Neural cell (in vitro differentiated cells): ENCODE measurements at regions not wholly inside any gene's neighbourhood (a gene's known extent, or its start where the extent isn't known, plus 50 kb on each side); places are given as distances from the start of the nearest gene placed in this dataset.

ENCODE experiments used
- H2AFZ ChIP-seq: fragments of 200-600, 300-800 bp; sonication (generic), shearing (Covaris generic); 2 replicates; pipeline ENCODE4 v1.6.0; 2014; ENCODE audit warnings: low read depth, mild to moderate bottlenecking, antibody characterized with exemption, low read length, moderate library complexity
- H3F3A ChIP-seq: fragments of 200-600 bp; shearing (Covaris generic); 2 replicates; pipeline ENCODE4 v1.6.1; 2016; ENCODE audit warnings: mild to moderate bottlenecking, moderate library complexity, mixed read lengths, antibody characterized with exemption, low read length; ENCODE audit not compliant: insufficient read depth, poor library complexity, severe bottlenecking
- H3K27ac ChIP-seq: fragments of 200-600, 300-800 bp; sonication (generic), shearing (Covaris generic); 2 replicates; pipeline ENCODE4 v1.5.1; 2014; ENCODE audit warnings: mild to moderate bottlenecking, low read length, moderate library complexity
- H3K27me3 ChIP-seq: fragments of 300-800, 200-600 bp; sonication (generic), shearing (Covaris generic); 2 replicates; pipeline ENCODE4 v1.6.0; 2014; ENCODE audit warnings: mild to moderate bottlenecking, low read depth, low read length, moderate library complexity; ENCODE audit not compliant: insufficient read depth
- H3K36me3 ChIP-seq: fragments of 300-800, 200-600 bp; sonication (generic), shearing (Covaris generic); 2 replicates; pipeline ENCODE4 v1.5.1; 2014; ENCODE audit warnings: mild to moderate bottlenecking, antibody characterized with exemption, low read length, moderate library complexity; ENCODE audit not compliant: insufficient read depth
- H3K4me2 ChIP-seq: fragments of 300-800, 200-600 bp; sonication (generic), shearing (Covaris generic); 2 replicates; pipeline ENCODE4 v1.6.0; 2014; ENCODE audit warnings: mild to moderate bottlenecking, low read length
- H3K4me3 ChIP-seq: fragments of 300-800, 200-600 bp; sonication (generic), shearing (Covaris generic); 2 replicates; pipeline ENCODE4 v1.5.1; 2014; ENCODE audit warnings: mild to moderate bottlenecking, low read length, moderate library complexity
- H3K79me2 ChIP-seq: fragments of 200-600 bp; shearing (Covaris generic); replicated peaks from 2 replicates; pipeline ENCODE4 v1.6.0; 2014; ENCODE audit warnings: mild to moderate bottlenecking, low read length, moderate library complexity; ENCODE audit not compliant: insufficient read depth
- H3K9ac ChIP-seq: fragments of 300-800, 200-600 bp; sonication (generic), shearing (Covaris generic); 2 replicates; pipeline ENCODE4 v1.6.1; 2016; ENCODE audit warnings: mild to moderate bottlenecking, low read length, mixed read lengths
- H3K9me2 ChIP-seq: fragments of 200-600 bp; shearing (Covaris generic); 2 replicates; pipeline ENCODE4 v1.6.1; 2016; ENCODE audit warnings: mild to moderate bottlenecking, low read length, mixed read lengths; ENCODE audit not compliant: insufficient read depth
- H3K9me3 ChIP-seq: fragments of 200-600, 300-800 bp; sonication (generic), shearing (Covaris generic); 2 replicates; pipeline ENCODE4 v1.6.1; 2016; ENCODE audit warnings: mild to moderate bottlenecking, mixed run types, low read length, moderate library complexity, mixed read lengths
- H4K20me1 ChIP-seq: fragments of 200-600 bp; shearing (Covaris generic); 2 replicates; pipeline ENCODE4 v1.6.1; 2016; ENCODE audit warnings: mild to moderate bottlenecking, mixed run types; ENCODE audit not compliant: insufficient read depth
- CTCF ChIP-seq: fragments of 450-650 bp; IDR thresholded peaks from 2 replicates; pipeline ENCODE4 v1.5.1; 2014; ENCODE audit warnings: antibody characterized with exemption, mild to moderate bottlenecking, moderate library complexity; ENCODE audit not compliant: poor library complexity, severe bottlenecking
- EP300 ChIP-seq: fragments of 450-650 bp; conservative IDR thresholded peaks from 2 replicates; pipeline ENCODE4 v1.6.1; 2014; ENCODE audit warnings: antibody characterized with exemption, mild to moderate bottlenecking, moderate library complexity; ENCODE audit not compliant: poor library complexity, severe bottlenecking
- EZH2 ChIP-seq: fragments of 200-600, 300-800 bp; shearing (Covaris generic), sonication (generic); IDR thresholded peaks from 2 replicates; pipeline ENCODE4 v1.6.1; 2014; ENCODE audit warnings: antibody characterized with exemption, low read length, borderline replicate concordance, mild to moderate bottlenecking; ENCODE audit not compliant: insufficient read depth, poor library complexity, severe bottlenecking
- MXI1 ChIP-seq: fragments of 450-650 bp; conservative IDR thresholded peaks from 2 replicates; pipeline ENCODE4 v1.6.1; 2014; ENCODE audit warnings: antibody characterized with exemption, mild to moderate bottlenecking; ENCODE audit not compliant: poor library complexity, severe bottlenecking
- POLR2AphosphoS5 ChIP-seq: IDR thresholded peaks from 2 replicates; pipeline ENCODE4 v1.6.1; 2012
- RAD21 ChIP-seq: fragments of 450-650 bp; conservative IDR thresholded peaks from 2 replicates; pipeline ENCODE4 v1.6.1; 2014; ENCODE audit warnings: antibody characterized with exemption, mild to moderate bottlenecking, moderate library complexity
- REST ChIP-seq: IDR thresholded peaks from 2 replicates; pipeline ENCODE4 v1.6.1; 2012; ENCODE audit warnings: borderline replicate concordance
- SMC3 ChIP-seq: fragments of 450-650 bp; conservative IDR thresholded peaks from 2 replicates; pipeline ENCODE4 v1.6.1; 2014; ENCODE audit warnings: antibody characterized with exemption, mild to moderate bottlenecking, moderate library complexity; ENCODE audit not compliant: poor library complexity
- TAF1 ChIP-seq: IDR thresholded peaks from 2 replicates; pipeline ENCODE4 v1.6.1; 2012; ENCODE audit warnings: low read depth

- Histone ChIP-seq H3F3A (no peaks in the 10 kb centered on the region), H3K9me2 (no peaks in the 10 kb centered on the region), H2AFZ (no peak overlapping the region), H3K36me3 (no peaks in the 10 kb centered on the region), H3K4me3 (no peak overlapping the region), H4K20me1 (no peaks in the 10 kb centered on the region), H3K4me2 (no peak overlapping the region), H3K79me2 (no peaks in the 10 kb centered on the region), H3K9ac (no peak overlapping the region), H3K27ac (no peak overlapping the region), H3K9me3 (no peaks in the 10 kb centered on the region), H3K27me3 (no peaks in the 10 kb centered on the region)
- TF ChIP-seq CTCF (no peak), MXI1 (no peak), POLR2AphosphoS5 (no peak), TAF1 (no peak), EP300 (no peak), EZH2 (no peak), REST (no peak), SMC3 (no peak), RAD21 (no peak)
Observed at GRCh38 chr20:40085513-40085912, 603.5 kb downstream of the MAFB start.

GRCh38 chr20:40082436-40082835 is 606.6 kb downstream of the MAFB start:
- H2AFZ ChIP-seq = no peak overlapping the region
- H3K27ac ChIP-seq = no peak overlapping the region
- no peaks in the 10 kb centered on the region for H3K9me3 ChIP-seq
- no peak overlapping the region for H3K4me3 ChIP-seq
- H3K27me3 ChIP-seq = no peaks in the 10 kb centered on the region
- no peak for TF ChIP-seq SMC3
- TF ChIP-seq MXI1 = no peak
- no peak for TF ChIP-seq POLR2AphosphoS5
- no peak for TF ChIP-seq CTCF
- no peak for TF ChIP-seq TAF1
- TF ChIP-seq REST = no peak
- no peak for TF ChIP-seq RAD21
- TF ChIP-seq EP300 = no peak
- TF ChIP-seq EZH2 = no peak
- H3K9ac ChIP-seq = no peak overlapping the region
- no peaks in the 10 kb centered on the region for H3K9me2 ChIP-seq
- H4K20me1 ChIP-seq = no peaks in the 10 kb centered on the region
- no peaks in the 10 kb centered on the region for H3F3A ChIP-seq
- H3K4me2 ChIP-seq = no peak overlapping the region
- no peaks in the 10 kb centered on the region for H3K79me2 ChIP-seq
- no peaks in the 10 kb centered on the region for H3K36me3 ChIP-seq
